NCI-H1694 (cell line): ENCODE measurements at regions not wholly inside any gene's neighbourhood (a gene's known extent, or its start where the extent isn't known, plus 50 kb on each side); places are given as distances from the start of the nearest gene placed in this dataset.

ENCODE experiments used
- DNase-seq: peaks from one replicate; lab custom pipeline; 2025; lab: John Stamatoyannopoulos, UW

DNA sequence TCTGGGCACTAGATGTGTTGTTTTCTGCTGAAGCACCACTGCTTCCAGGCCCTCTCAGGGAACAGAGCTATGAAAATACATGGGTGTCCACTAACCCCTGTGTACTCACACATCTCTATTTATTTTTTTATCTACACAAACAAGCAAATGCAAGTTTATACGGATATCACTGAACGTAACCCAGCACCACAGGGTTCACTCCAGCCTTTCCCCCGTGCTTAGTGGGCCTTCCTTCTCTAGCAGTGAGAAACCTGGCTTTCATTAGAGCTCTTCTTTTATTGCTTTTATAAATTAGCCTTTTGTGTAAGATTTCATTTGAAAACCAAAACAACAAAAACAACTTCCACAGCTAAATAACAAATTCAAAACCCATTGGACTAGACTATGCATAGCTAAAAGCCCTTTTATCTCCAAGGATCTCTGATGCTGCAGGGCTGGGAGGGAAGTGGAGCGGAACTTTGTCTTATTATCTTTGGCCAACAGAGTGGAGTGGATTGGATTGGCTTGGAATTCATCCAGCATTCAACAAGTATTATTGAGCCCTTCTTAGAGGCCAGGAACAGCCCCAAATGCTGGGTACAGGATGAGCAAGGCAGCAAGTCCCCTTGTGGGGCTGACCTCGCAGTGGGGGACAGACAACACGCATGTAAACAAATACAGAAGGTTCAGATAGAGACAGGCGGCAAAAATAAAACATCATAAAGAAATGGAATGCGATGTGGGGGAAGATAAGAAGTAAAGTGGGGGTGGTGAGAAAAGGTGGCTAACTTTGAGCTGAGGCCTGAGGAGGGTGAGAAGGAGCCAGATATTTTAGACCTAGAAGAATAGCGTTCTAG is 371.8 kb upstream of the POU3F1 start:
- DNase-seq, result no peak

DNA sequence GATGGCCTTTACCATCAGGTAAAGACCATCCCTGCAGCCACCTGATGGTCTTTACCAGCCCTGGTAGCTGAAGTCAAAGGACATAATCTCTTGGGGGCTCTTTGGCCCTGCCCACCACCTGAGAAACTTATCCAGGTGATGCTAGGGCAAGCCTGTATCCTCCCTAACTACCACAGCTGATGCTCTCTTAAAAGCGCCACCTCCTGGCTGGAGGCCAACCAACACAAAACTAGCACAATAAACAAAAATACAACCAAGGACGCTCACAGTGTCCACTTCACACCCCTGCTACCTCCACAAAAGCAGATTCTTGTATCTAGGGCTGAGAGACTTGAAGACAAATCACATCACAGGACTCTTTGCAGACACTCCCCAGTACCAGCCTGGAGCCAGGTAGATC is 357.1 kb upstream of the POU3F1 start:
- no peak for DNase-seq

DNA sequence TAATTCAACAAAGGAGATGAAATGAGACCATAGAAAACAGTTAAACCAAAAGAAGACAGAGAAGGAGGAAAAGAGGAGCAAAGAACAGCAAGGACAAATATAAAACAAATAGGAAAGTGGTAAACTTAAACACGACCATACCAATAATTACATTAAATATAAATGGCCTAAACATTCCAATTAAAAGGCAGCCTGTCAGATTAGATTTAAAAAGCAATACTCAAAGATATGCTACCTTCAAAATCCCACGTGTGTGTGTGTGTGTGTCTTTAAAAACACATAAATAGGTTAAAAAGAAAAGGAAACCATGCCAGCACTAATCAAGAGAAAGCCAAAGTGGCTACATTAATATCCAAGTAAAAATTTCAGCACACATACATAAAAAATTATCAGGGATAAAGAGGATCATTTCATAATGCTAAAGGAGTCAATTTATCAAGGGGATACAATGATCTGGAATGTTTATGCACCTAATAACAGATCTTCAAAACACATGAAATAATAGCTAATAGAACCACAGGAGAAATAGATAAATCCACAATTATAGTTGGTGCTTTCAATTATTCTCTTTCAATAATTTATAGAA is 355.7 kb upstream of the POU3F1 start:
- DNase-seq, result no peak

DNA sequence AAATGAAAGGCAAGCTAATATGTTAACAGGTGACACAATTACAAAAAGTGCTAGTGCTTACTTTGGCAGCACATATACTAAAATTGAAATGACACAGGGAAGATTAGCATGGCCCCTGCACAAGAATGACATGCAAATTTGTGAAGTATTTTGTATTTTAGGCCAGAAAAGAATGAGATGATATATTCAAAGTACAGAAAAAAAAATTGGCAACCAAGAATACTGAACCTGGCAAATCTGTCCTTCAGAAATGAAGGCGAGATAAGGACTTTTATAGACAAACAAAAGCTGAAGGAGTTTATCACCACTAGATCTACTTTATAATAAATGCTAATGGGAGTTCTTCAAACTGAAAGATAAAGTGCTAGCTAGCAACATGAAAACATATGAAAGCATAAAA is 350.0 kb upstream of the POU3F1 start:
- no peak for DNase-seq

DNA sequence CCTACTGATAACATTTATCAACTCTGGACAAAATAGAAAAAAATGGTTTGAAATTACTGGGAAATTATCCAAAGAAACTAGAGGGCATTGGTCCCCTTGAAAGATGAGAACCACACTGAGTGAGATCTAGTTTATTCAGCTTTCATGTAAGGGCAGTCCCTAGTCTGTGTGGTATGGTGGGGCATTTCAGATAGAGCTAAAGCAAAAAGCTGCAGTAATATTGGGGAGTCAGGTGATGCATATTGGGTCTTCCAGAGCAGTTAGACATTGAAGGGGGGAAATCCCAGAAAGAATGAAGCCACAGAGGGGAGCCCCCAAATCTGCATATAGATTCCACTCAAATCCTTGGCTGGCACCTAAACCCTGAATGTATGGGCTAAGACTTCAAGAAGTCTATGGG is 347.7 kb upstream of the POU3F1 start:
- DNase-seq, result no peak

DNA sequence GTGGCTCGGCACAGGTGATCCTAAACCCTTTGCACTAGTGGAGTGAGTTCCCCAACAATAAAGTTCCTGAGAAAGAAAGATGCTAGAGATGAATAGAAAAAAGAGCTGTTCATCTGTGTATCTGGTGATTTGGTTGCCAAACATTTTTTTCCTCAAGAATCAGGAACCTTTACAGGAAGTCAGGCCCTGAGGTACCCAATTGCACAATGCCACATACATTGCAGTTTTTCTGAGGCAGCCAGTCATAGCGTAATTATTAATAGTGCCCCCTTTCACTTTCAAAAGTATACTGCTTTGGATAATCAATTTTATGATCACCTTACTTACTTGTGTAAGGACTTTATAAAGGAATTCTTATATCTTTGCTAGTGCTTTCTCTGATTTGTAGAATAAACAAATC is 346.3 kb upstream of the POU3F1 start:
- no peak for DNase-seq

DNA sequence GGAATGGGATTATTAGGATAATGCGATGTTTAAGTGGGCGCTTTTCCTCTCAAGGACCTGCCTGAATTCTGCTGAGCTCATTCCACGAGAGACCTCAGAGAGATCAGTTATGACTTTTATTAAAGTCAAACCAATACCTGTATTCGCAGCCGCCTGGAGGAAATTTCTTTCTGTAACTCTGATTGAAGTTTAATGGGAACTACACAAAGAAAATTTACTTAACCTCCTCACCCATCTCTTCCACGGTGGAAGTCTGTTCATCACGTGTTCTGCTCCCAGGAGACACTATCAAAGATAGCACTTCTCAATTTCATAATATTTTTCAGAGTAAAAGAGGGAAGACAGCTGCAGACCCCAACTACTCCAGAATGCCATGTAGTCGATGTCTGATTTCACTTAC is 334.7 kb upstream of the POU3F1 start:
- DNase-seq, result no peak

DNA sequence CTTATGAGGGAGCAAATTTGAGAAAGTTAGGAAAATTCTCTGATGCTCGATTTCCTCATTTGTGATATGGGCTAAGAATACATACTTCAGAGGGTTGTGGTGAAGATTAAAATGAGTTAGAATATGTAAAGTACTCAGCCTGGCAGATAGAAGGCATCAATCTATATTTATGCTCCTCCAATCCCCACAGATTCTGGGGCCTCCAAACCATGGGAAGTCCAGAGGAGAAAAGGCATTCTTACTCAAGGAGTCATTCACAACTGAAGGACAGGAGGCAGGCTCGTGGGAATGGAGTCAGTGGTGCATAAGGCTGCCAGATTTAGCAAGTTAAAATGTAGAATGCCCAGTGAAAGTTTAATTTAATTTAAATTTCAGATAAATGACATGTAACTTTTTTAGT is 330.0 kb upstream of the POU3F1 start:
- DNase-seq, result no peak

DNA sequence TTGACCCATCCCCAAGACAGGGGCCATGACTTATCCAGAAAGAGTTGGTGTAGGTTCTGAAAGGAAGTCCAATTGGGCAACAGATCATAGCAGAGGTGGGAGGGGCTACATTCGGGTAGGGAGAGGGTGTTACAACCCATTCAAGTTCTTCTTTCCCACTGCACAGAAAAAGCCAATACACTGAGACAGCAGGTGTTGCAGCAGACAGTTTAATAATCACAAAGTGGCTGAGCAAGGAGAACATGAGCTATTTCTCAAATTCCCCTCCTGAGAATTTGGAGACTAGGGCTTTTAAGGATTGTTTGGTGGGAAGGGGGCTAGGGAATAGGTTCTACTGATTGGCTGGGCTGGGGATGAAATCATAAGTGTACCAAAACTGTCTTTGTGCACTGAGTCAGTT is 328.4 kb upstream of the POU3F1 start:
- DNase-seq, result no peak

DNA sequence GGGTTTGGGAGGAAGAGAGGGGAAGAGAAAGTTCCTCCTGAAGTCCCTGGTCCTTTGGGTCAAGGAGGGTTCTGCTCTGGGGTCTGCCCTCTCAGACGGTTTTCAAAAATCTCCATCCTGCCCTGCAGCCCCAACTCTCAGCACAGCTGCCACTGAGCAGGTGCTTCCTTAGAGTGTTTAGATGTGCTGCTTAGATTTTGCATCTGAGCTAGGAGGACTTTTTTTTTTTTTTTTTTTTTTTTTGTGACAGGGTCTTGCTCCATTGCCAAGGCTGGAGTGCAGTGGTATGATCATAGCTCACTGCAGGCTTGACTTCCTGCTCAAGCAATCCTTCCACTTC is 324.9 kb upstream of the POU3F1 start:
- DNase-seq, result no peak

DNA sequence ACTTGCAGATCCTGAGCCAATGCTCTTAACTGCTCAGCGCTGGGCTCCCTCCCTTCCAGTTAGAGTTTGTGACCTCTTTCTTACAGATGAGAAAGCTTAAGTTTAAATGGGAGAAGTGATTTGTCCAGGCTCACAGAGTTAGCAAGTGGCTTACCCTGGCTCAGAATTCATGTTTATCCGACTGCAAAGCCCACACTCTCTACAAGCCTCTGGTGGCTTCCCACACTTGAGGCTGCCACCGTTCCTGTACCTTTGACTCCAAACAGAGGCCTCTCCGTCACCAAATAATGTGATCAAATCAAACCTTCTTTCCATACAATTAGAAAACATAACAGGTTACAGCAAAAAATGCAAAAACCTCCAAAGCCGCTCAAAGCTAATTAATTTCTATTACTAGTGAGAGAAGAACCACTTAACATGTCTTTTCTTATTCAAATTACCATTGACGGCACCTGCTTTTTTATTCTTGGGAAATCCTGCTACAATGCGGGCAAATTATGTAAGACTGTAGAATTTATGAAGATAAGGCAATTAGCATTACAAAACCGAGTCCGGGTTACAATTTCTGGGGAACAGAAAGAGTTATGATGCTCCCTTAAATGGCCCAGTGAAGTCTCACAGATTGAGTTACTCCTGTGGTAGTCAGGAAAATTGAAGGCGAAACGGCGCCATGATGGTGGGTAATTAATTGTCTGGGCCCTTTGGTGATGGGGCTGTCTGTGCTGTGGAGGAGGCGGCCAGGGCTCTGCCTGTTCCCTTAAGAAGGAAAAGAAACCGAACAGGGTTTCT is 324.3 kb upstream of the POU3F1 start:
- DNase-seq, result no peak

DNA sequence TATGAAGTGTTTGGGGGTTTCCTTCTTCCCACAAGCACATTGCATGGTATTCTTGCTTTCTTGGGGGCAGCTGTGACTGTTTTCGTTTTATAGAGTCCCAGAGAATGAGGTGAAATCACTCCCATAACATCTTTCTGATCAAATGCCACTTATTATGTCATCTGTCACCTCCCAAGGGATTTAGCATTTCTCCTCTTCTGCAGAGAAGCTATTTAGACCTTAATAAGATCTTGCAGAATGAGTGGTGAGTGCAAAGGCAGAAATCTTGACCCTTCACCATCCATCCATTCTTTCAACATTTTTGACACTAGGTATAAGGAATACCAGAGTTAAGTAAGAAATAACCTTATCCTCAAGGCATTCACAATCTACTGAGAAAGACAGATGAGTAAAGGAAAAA is 318.6 kb upstream of the POU3F1 start:
- DNase-seq, result no peak

DNA sequence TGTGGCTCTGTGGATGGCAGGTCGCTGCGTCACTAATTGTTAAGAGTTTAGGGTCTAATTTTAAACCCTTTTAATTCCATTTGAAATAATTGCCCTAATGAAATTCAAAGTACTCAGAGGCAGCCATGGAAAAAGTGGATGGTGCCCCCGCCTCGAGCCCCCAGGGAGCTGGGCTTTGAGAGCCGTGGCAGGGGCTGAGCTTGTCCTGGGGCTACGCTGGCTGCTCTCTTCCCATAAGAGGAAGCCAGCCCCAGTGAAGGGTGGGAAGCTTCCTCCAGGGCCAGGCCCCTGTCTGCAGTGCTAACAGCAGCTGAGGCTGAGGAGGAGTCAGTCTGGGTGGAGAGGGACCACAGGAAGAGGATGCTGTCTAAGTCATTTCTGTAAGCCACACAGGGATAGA is 315.0 kb upstream of the POU3F1 start:
- DNase-seq, result no peak

DNA sequence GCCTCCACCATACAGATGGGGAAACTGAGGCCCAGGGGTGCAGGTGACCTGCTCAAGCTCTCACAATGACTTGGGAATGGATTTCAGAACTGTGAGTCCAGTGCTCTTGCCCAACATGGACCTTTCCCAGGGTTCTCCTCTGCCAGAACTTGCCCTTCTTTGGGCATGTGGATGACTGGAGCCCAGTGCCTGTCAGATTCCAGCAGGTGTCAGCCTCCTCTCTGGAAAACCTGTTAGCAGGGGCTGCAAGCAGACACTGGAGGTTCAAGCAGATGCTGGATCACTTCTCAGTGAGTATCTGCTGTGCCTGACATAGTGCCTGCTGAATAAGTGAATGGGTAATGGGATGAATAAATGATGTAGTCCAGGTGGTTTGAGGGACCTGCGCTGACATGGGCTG is 314.2 kb upstream of the POU3F1 start:
- DNase-seq, result no peak

DNA sequence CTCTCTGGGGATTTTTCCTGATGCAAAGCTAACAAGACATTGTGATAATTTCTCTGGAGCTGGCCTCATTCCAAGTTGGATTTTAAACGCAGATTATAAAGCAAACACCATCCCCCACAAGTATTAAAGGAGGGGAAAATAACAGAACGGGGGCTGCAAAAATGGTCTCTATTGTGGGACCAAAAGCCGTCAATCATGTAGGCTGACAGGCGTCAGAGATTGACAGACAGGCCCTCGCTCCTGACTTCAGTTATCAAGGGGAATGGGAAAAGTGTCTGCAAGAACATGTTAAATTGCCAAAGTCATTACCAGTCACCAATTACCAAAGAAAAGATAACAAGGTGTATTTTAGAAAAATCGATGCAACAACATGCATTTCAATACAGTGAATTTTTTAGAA is 307.4 kb upstream of the POU3F1 start:
- DNase-seq, result no peak

DNA sequence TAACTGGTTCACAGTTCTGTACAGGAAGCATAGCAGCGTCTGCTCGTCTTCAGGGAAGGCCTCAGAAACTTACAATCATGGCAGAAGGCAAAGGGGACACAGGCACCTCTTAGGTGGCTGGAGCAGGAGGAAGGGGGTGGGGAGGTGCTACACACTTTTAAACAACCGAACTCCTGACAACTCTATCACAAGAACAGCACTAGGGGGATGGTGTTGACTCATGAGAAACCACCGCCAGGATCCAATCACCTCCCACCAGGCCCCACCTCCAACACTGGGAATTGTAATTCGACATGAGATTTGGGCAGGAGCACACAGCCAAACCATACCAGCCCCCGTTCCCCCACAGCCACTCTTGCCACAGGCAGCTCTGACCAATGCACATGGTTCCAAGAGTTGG is 306.3 kb upstream of the POU3F1 start:
- DNase-seq, result no peak

DNA sequence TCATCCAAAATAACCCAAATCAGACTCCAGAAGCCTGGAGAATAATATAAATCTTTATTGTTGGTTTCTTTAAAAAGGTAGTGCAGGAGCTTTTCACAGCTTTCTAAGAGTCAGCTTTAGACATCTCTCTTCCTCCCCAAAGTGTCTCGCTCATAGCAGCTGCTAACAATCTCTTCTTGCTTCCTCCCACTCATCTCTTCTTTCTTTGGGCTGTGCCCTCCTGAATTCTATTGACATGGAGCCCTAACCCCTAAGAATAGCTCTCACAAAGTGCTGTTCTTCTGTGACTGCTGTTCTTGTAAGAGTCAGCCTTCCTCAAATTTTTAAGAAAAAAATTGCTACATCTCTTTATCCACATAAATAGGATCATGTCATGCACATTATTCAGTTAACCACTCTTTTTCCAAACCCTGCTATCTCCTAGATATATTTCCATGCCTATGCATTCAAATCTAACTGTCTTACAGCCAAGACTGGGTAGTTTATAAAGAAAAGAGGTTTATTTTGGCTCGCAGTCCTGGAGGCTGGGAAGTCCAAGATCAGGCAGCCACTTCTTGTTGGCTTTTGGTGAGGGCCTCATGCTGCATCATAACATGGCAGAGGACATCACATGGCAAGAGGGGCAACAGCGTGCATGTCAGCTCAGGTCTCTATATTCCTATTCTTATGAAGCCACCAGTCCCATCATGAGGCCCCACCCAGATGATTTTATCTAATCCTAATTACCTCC is 301.0 kb upstream of the POU3F1 start:
- no peak for DNase-seq

DNA sequence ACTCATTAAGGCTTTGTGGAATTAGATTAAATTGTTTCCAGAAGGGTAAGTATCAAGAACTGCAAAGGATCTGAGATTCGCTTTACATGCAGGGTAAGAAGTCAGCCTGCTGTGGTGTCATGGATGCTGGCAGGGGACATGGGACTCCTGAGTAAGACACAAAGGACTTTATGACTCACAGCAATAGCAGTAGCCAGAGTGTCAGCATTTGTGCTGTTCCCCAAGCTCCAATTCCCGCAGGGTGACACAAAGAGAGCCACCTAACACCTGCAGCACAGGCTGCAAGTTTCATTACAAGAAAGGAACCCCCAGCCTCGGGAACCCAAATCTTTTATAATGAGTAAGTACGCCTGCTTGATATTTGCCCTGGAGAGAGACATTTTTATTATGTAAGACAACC is 298.1 kb upstream of the POU3F1 start:
- DNase-seq, result no peak

DNA sequence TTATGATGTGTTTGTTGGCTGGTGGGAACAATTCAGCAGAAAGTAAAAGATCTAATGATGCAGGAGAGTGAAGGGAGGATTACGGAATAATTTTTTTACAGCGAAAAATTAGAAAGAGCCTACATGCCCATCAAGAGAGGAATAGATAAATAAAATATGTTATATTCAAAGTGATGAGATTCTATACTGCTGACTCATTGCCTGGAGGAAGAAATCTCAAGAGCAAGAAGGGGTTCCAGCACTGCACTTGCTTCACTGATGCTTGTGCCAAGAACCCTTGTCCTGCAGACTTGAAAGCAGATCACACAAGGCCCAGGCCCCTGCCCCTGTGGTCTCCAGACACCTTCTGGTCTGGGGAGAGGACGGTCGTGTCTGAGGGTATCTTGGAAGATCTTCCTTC is 295.1 kb upstream of the POU3F1 start:
- DNase-seq, result no peak

DNA sequence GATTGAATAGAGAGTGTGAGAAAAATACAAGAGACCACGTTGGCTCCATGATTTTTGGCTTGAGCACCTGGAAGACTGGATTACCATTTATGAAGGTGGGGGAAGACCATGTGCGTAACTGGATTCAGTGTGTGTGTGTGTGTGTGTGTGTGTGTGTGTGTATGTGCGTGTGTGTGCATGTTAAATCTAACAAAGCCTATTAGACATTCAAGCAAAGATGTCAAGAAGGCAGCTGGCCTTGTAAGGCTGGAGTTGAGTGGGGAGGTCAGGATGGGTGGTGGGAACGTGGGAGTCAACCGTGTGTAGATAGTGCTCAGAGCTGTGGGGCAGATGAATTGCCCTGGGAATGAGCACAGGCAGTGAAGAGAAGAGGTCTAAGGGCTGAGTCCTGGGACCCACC is 293.8 kb upstream of the POU3F1 start:
- DNase-seq, result no peak

DNA sequence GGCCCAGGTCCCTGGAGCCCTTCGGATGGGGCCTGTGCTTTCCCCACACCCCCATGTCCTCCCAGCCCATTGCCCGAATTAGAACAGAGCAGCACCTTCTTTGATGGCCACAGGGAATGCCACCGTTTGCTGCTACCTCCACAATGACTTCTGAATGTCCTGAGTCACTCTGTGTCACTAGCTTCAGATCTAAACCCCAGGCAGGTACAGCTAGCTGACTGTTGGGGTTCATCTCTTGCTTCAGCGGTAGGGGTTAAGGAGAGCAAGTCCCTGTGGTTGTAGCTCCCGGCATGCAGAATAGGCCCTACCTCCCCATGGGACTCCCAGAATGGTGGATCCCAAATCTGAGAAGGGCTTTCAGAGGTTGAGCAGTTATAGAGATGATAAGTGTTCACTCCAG is 291.1 kb upstream of the POU3F1 start:
- no peak for DNase-seq

DNA sequence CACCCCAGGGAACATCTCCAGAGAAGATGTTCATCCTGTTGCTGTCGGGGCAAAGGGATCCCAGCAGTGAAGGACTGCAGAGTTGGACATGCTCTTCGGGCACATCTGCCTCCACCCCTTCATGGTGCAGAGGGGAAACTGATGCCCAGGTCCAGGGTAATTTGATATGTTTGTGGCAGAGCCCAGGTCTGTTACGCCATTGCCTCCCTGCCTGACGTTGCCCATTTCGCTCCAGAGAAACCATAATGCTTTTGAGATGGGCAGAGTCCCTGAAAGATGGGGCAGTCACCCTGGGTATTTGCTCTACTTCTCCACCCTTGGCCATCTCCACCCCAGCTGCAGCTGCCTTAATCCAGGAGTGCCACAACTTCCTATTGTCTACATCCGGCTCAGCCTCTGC is 290.4 kb upstream of the POU3F1 start:
- no peak for DNase-seq
